HL-60 (cell line): ENCODE measurements at regions not wholly inside any gene's neighbourhood (a gene's known extent, or its start where the extent isn't known, plus 50 kb on each side); places are given as distances from the start of the nearest gene placed in this dataset.

Experiments
- DNase-seq, 2 experiments: peaks; one replicate each; pipeline ENCODE4 v3.0.0-alpha.2; 2010 to 2020; ENCODE audit warnings: low read depth in 1 of 2, low spot score in 1 of 2
- H3K27ac ChIP-seq: fragments of 250-450 bp; sonication (Bioruptor Pico); replicated peaks from 2 replicates; pipeline ENCODE4 v1.5.1; 2020; ENCODE audit warnings: mild to moderate bottlenecking, moderate library complexity
- H3K27me3 ChIP-seq: fragments of 250-450 bp; sonication (Bioruptor Pico); 2 replicates; pipeline ENCODE4 v1.5.1; 2021; ENCODE audit warnings: mild to moderate bottlenecking, moderate library complexity; ENCODE audit not compliant: insufficient read depth, poor library complexity, severe bottlenecking
- H3K4me3 ChIP-seq: replicated peaks from 2 replicates; pipeline ENCODE4 v1.5.1; 2011; ENCODE audit warnings: mild to moderate bottlenecking, control low read depth, low read length; ENCODE audit not compliant: insufficient read depth
- GABPA ChIP-seq: IDR thresholded peaks from 2 replicates; pipeline ENCODE4 v1.6.1; 2012; ENCODE audit warnings: low read depth
- POLR2AphosphoS5 ChIP-seq: IDR thresholded peaks from 2 replicates; pipeline ENCODE4 v1.6.1; 2012; ENCODE audit warnings: low read depth
- SPI1 ChIP-seq: IDR thresholded peaks from 2 replicates; pipeline ENCODE4 v1.6.1; 2012; ENCODE audit warnings: low read depth, mild to moderate bottlenecking, borderline replicate concordance
- TF ChIP-seq, protein P1 (sequence below): IDR thresholded peaks from 2 replicates; pipeline ENCODE4 v1.6.1; 2012; ENCODE audit warnings: low read depth; ENCODE audit not compliant: insufficient replicate concordance
- TF ChIP-seq, protein P2 (sequence below): IDR thresholded peaks from one replicate; pipeline ENCODE4 v1.5.1; 2011; ENCODE audit warnings: low read length, control low read depth, inconsistent platforms; ENCODE audit not compliant: insufficient read depth

DNA sequence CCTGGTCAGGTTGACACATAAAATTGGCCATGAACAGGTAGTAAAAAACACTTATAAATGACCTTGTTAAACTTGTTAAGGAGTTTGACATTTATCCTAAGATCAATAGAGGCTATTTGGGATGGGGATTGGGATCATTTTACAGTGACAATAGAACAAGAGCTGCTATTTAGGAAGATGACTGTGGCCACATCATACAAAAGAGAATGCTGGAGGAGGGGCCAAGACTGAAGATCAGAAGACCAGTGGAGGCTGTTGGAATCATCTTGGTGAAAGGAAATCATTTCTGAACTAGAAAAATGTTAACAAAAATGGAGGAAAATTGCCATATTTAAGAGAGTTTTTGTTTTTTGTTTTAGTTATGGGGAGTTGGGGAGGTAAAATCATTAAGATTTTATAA, 304.8 kb upstream of the TLE4 start:
- no peak for DNase-seq
- Histone ChIP-seq H3K27me3 (no peaks in the 10 kb centered on the region), H3K27ac (no peak overlapping the region), H3K4me3 (no peak overlapping the region)
- no peak for TF ChIP-seq GABPA
- no peak for TF ChIP-seq POLR2AphosphoS5
- TF ChIP-seq, protein P1, sequence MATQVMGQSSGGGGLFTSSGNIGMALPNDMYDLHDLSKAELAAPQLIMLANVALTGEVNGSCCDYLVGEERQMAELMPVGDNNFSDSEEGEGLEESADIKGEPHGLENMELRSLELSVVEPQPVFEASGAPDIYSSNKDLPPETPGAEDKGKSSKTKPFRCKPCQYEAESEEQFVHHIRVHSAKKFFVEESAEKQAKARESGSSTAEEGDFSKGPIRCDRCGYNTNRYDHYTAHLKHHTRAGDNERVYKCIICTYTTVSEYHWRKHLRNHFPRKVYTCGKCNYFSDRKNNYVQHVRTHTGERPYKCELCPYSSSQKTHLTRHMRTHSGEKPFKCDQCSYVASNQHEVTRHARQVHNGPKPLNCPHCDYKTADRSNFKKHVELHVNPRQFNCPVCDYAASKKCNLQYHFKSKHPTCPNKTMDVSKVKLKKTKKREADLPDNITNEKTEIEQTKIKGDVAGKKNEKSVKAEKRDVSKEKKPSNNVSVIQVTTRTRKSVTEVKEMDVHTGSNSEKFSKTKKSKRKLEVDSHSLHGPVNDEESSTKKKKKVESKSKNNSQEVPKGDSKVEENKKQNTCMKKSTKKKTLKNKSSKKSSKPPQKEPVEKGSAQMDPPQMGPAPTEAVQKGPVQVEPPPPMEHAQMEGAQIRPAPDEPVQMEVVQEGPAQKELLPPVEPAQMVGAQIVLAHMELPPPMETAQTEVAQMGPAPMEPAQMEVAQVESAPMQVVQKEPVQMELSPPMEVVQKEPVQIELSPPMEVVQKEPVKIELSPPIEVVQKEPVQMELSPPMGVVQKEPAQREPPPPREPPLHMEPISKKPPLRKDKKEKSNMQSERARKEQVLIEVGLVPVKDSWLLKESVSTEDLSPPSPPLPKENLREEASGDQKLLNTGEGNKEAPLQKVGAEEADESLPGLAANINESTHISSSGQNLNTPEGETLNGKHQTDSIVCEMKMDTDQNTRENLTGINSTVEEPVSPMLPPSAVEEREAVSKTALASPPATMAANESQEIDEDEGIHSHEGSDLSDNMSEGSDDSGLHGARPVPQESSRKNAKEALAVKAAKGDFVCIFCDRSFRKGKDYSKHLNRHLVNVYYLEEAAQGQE = no peak
- TF ChIP-seq SPI1 = no peak
- TF ChIP-seq, protein P2, sequence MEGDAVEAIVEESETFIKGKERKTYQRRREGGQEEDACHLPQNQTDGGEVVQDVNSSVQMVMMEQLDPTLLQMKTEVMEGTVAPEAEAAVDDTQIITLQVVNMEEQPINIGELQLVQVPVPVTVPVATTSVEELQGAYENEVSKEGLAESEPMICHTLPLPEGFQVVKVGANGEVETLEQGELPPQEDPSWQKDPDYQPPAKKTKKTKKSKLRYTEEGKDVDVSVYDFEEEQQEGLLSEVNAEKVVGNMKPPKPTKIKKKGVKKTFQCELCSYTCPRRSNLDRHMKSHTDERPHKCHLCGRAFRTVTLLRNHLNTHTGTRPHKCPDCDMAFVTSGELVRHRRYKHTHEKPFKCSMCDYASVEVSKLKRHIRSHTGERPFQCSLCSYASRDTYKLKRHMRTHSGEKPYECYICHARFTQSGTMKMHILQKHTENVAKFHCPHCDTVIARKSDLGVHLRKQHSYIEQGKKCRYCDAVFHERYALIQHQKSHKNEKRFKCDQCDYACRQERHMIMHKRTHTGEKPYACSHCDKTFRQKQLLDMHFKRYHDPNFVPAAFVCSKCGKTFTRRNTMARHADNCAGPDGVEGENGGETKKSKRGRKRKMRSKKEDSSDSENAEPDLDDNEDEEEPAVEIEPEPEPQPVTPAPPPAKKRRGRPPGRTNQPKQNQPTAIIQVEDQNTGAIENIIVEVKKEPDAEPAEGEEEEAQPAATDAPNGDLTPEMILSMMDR = no peak

DNA sequence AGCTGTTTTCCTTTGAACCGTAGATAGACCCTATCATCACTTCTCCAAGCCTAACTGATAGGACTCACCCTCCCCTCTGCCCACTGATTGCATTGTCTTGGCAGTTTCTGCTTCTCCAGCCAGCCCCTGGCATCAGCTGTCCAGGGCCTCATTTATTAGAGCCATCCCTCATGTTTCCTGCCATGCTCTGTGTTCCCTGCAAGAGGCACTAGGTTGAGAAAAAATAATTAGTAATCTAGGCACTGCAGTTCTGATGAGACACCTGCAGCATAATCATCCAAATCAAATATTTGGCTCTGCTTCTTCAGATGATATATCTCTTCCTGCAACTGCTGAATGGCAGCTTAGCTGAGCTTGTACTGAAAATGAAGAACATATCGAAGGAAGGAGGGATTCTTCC, 303.0 kb upstream of the TLE4 start:
- H3K27me3 ChIP-seq = no peaks in the 10 kb centered on the region
- DNase-seq = no peak
- H3K4me3 ChIP-seq = no peak overlapping the region
- TF ChIP-seq POLR2AphosphoS5 (no peak), SPI1 (no peak), GABPA (no peak)
- TF ChIP-seq, protein P1 = no peak
- TF ChIP-seq, protein P2 = no peak
- H3K27ac ChIP-seq = no peak overlapping the region

DNA sequence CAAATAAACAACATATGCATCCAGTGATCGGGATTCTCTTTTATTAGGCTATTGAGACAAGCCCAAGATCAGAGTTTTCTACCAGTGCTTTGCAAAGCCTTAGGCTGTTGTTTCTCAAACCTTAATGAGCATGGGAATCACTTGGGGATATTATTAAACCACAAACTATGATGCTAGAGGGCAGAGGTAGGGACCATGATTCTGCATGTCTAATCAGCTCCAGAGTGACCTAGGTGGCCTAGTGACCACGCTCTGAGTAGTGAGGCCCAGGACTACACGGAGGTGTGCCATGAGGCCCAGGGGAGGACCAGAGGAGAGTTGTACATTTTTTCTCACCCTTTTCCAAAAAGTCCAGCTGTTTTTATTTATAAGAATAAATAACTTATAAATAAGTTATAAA, 298.5 kb upstream of the TLE4 start:
- no peak overlapping the region for H3K4me3 ChIP-seq
- H3K27ac ChIP-seq = no peak overlapping the region
- no peak for DNase-seq
- TF ChIP-seq GABPA (no peak), SPI1 (no peak), POLR2AphosphoS5 (no peak)
- TF ChIP-seq, protein P2 = no peak
- TF ChIP-seq, protein P1 = no peak
- no peaks in the 10 kb centered on the region for H3K27me3 ChIP-seq
